ENCODE measurements at regions not wholly inside any gene's neighbourhood (a gene's known extent, or its start where the extent isn't known, plus 50 kb on each side); places are given as distances from the start of the nearest gene placed in this dataset.

DNA sequence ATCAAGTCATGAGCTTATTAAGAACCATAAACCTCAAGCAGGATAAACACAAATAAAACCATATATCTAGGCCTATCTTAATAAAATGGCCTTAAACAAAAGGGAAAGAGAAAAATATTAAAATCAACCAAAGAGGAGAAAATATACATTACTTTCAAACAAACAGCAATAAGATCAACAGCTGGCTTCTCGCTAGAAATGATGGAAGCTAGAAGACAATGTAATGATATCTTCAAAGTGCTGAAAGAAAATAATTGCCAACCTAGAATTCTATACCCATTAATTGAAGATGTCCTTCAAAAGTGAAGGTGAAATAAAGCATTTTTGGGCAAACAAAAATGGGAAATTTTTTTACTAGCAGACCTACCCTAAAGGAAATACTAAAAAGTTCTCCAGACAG lies 142.9 kb upstream of the PODXL start:
- TF ChIP-seq, protein P1, sequence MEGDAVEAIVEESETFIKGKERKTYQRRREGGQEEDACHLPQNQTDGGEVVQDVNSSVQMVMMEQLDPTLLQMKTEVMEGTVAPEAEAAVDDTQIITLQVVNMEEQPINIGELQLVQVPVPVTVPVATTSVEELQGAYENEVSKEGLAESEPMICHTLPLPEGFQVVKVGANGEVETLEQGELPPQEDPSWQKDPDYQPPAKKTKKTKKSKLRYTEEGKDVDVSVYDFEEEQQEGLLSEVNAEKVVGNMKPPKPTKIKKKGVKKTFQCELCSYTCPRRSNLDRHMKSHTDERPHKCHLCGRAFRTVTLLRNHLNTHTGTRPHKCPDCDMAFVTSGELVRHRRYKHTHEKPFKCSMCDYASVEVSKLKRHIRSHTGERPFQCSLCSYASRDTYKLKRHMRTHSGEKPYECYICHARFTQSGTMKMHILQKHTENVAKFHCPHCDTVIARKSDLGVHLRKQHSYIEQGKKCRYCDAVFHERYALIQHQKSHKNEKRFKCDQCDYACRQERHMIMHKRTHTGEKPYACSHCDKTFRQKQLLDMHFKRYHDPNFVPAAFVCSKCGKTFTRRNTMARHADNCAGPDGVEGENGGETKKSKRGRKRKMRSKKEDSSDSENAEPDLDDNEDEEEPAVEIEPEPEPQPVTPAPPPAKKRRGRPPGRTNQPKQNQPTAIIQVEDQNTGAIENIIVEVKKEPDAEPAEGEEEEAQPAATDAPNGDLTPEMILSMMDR (conservative IDR thresholded peaks at IDR 0.05; ENCODE audit: low read depth, low read length), result no peak
- TF ChIP-seq EZH2phosphoT487 (IDR thresholded peaks at IDR 0.05; ENCODE audit: borderline replicate concordance, low read length), result no peak
- no peak for TF ChIP-seq EZH2 (IDR thresholded peaks at IDR 0.05; ENCODE audit: low read length, unreplicated experiment)
